Fibroblast of gingiva (primary cell): ENCODE measurements at regions not wholly inside any gene's neighbourhood (a gene's known extent, or its start where the extent isn't known, plus 50 kb on each side); places are given as distances from the start of the nearest gene placed in this dataset.
A peak's percentile ranks its signal among the peaks of the same experiment; 100 is the strongest.
"Not testable (repeated sequence)": the region's sequence is repeated elsewhere in the genome, so short reads cannot be mapped to it uniquely, and the experiment has no call there.

ENCODE experiments used
- DNase-seq: peaks from one replicate; pipeline ENCODE4 v3.0.0-alpha.2; 2011; ENCODE audit warnings: low read depth

- DNase-seq: no peak
Measured at GRCh38 chr12:105482951-105483350, 152.5 kb downstream of the C12orf75 start.

GRCh38 chr12:105483691-105484090, 153.2 kb downstream of the C12orf75 start:
- no peak for DNase-seq

- DNase-seq: no peak
Measured at GRCh38 chr12:105485321-105485910, 154.9 kb downstream of the C12orf75 start.

- DNase-seq: no peak
Measured at GRCh38 chr12:105485921-105486320, 155.4 kb downstream of the C12orf75 start.

- DNase-seq: no peak
Measured at GRCh38 chr12:105487963-105488362, 157.5 kb downstream of the C12orf75 start.

- DNase-seq: no peak
Measured at GRCh38 chr12:105492591-105493545, 162.4 kb downstream of the C12orf75 start.

GRCh38 chr12:105499205-105499604, 168.7 kb downstream of the C12orf75 start:
- no peak for DNase-seq

- DNase-seq: not testable (repeated sequence)
Measured at GRCh38 chr12:105500676-105501075, 170.2 kb downstream of the C12orf75 start.

GRCh38 chr12:105502426-105502930, 172.0 kb downstream of the C12orf75 start:
- DNase-seq: no peak

- DNase-seq: no peak
Measured at GRCh38 chr12:105503619-105504018, 173.1 kb downstream of the C12orf75 start.

GRCh38 chr12:105504286-105504685, 173.8 kb downstream of the C12orf75 start:
- no peak for DNase-seq

- DNase-seq: no peak
Measured at GRCh38 chr12:105506678-105507310, 176.3 kb downstream of the C12orf75 start.

GRCh38 chr12:105507311-105508038, 177.0 kb downstream of the C12orf75 start:
- DNase-seq: no peak

- DNase-seq: no peak
Measured at GRCh38 chr12:105508096-105508495, 177.6 kb downstream of the C12orf75 start.

GRCh38 chr12:105510526-105510925, 180.0 kb downstream of the C12orf75 start:
- no peak for DNase-seq

GRCh38 chr12:105512861-105513260, 182.4 kb downstream of the C12orf75 start:
- DNase-seq: not testable (repeated sequence)

GRCh38 chr12:105522166-105522825, 191.8 kb downstream of the C12orf75 start:
- no peak for DNase-seq

GRCh38 chr12:105523164-105524057, 192.9 kb downstream of the C12orf75 start:
- DNase-seq: peak; percentile 73

GRCh38 chr12:105524961-105525360, 194.5 kb downstream of the C12orf75 start:
- no peak for DNase-seq

- DNase-seq: no peak
Measured at GRCh38 chr12:105534068-105534467, 203.6 kb downstream of the C12orf75 start.
